SIG-M5 treated with dmso at 0.1 percent for 504 hours (cell line): ENCODE measurements at regions not wholly inside any gene's neighbourhood (a gene's known extent, or its start where the extent isn't known, plus 50 kb on each side); places are given as distances from the start of the nearest gene placed in this dataset.

Experiments
- DNase-seq: peaks from one replicate; lab custom pipeline; 2025; ENCODE audit not compliant: unreplicated experiment; lab: John Stamatoyannopoulos, UW

- DNase-seq, result no peak
Observed at GRCh38 chr11:10622108-10622507, 53.6 kb upstream of the LYVE1 start.

- DNase-seq, result no peak
Observed at GRCh38 chr11:10619131-10619680, 50.7 kb upstream of the LYVE1 start.

GRCh38 chr11:10618490-10618889 is 50.0 kb upstream of the LYVE1 start:
- no peak for DNase-seq
